ENCODE measurements at regions not wholly inside any gene's neighbourhood (a gene's known extent, or its start where the extent isn't known, plus 50 kb on each side); places are given as distances from the start of the nearest gene placed in this dataset.

GRCh38 chr2:47277987-47278386, 91.1 kb upstream of the EPCAM start:
- H3K4me2 ChIP-seq (ENCODE audit: low read length): no peak overlapping the region
- H3K9me3 Mint-ChIP-seq (ENCODE audit: unreplicated experiment): no peaks in the 10 kb centered on the region
- no peaks in the 10 kb centered on the region for H3K9me3 ChIP-seq (ENCODE audit: insufficient read depth, low read depth, low read length)
- no peak overlapping the region for H3K4me3 Mint-ChIP-seq (ENCODE audit: unreplicated experiment)
- peaks cover 13% of the 10 kb centered on the region for H3K4me1 ChIP-seq (ENCODE audit: insufficient read depth, low read length)
- H3K9ac ChIP-seq (ENCODE audit: low read length): no peak overlapping the region
- H3K27me3 ChIP-seq (ENCODE audit: insufficient read depth, low read length): no peaks in the 10 kb centered on the region
- no peak for DNase-seq (ENCODE audit: low read depth)
- no peaks in the 10 kb centered on the region for H3K36me3 ChIP-seq (ENCODE audit: insufficient read depth, low read length)
- H3K36me3 Mint-ChIP-seq (ENCODE audit: low read depth, unreplicated experiment): no peaks in the 10 kb centered on the region
- H3K27ac ChIP-seq (ENCODE audit: low read depth, low read length): no peak overlapping the region
- FAIRE-seq: no peak
- H3K79me2 ChIP-seq (ENCODE audit: insufficient read depth, low read length): no peaks in the 10 kb centered on the region
- H3K27me3 Mint-ChIP-seq (ENCODE audit: low read depth, unreplicated experiment): no peaks in the 10 kb centered on the region
- no peaks in the 10 kb centered on the region for H4K20me1 ChIP-seq (ENCODE audit: insufficient read depth, low read length)
- H3K27ac Mint-ChIP-seq (ENCODE audit: unreplicated experiment): no peak overlapping the region
- H3K4me1 Mint-ChIP-seq (ENCODE audit: low read depth, unreplicated experiment): peaks cover 15% of the 10 kb centered on the region
- H3K4me3 ChIP-seq (ENCODE audit: insufficient read depth, low read depth, low read length): no peak overlapping the region
- H2AFZ ChIP-seq (ENCODE audit: low read depth, low read length): no peak overlapping the region
- TF ChIP-seq EZH2 (IDR thresholded peaks at IDR 0.05; ENCODE audit: insufficient read depth, low read length): no peak
- no peak for TF ChIP-seq CTCF (IDR thresholded peaks at IDR 0.05; ENCODE audit: insufficient read depth, low read depth, low read length)

GRCh38 chr2:47277187-47277586, 91.9 kb upstream of the EPCAM start:
- no peaks in the 10 kb centered on the region for H3K36me3 ChIP-seq (ENCODE audit: insufficient read depth, low read length)
- Mint-ChIP-seq H3K36me3 (ENCODE audit: low read depth, unreplicated experiment) (no peaks in the 10 kb centered on the region), H3K9me3 (ENCODE audit: unreplicated experiment) (no peaks in the 10 kb centered on the region), H3K27me3 (ENCODE audit: low read depth, unreplicated experiment) (no peaks in the 10 kb centered on the region), H3K4me3 (ENCODE audit: unreplicated experiment) (no peak overlapping the region), H3K27ac (ENCODE audit: unreplicated experiment) (no peak overlapping the region), H3K4me1 (ENCODE audit: low read depth, unreplicated experiment) (peaks cover 13% of the 10 kb centered on the region)
- no peak overlapping the region for H2AFZ ChIP-seq (ENCODE audit: low read depth, low read length)
- peaks cover 18% of the 10 kb centered on the region for H3K4me1 ChIP-seq (ENCODE audit: insufficient read depth, low read length)
- TF ChIP-seq CTCF (IDR thresholded peaks at IDR 0.05; ENCODE audit: insufficient read depth, low read depth, low read length) (no peak), EZH2 (IDR thresholded peaks at IDR 0.05; ENCODE audit: insufficient read depth, low read length) (no peak)
- H3K9me3 ChIP-seq (ENCODE audit: insufficient read depth, low read depth, low read length): no peaks in the 10 kb centered on the region
- no peak overlapping the region for H3K27ac ChIP-seq (ENCODE audit: low read depth, low read length)
- H4K20me1 ChIP-seq (ENCODE audit: insufficient read depth, low read length): no peaks in the 10 kb centered on the region
- FAIRE-seq (no peak), DNase-seq (ENCODE audit: low read depth) (no peak)
- no peaks in the 10 kb centered on the region for H3K79me2 ChIP-seq (ENCODE audit: insufficient read depth, low read length)
- no peak overlapping the region for H3K4me3 ChIP-seq (ENCODE audit: insufficient read depth, low read depth, low read length)
- H3K9ac ChIP-seq (ENCODE audit: low read length): no peak overlapping the region
- H3K4me2 ChIP-seq (ENCODE audit: low read length): no peak overlapping the region
- no peaks in the 10 kb centered on the region for H3K27me3 ChIP-seq (ENCODE audit: insufficient read depth, low read length)

DNA sequence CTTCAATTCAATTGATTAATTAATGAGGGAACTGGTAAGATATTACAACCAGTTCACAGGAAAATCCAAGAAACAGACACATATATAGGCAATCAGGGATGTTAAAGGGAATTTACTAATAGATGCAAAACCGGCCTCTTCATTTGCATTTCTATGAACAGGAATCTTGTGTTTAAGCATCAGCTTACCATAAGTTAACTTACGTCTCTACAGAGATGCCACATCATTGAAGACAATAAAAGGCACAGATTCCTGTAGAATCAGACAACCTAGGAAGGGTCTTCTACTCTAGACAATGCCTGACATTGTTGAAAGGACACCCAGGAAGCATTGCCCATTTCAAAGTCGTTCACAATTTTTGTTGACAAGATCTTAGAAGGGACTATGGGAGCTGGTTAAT, 93.0 kb upstream of the EPCAM start:
- Histone ChIP-seq H3K36me3 (ENCODE audit: insufficient read depth, low read length) (no peaks in the 10 kb centered on the region), H3K27me3 (ENCODE audit: insufficient read depth, low read length) (no peaks in the 10 kb centered on the region), H3K9ac (ENCODE audit: low read length) (no peak overlapping the region), H3K4me3 (ENCODE audit: insufficient read depth, low read depth, low read length) (no peak overlapping the region), H4K20me1 (ENCODE audit: insufficient read depth, low read length) (no peaks in the 10 kb centered on the region), H2AFZ (ENCODE audit: low read depth, low read length) (no peak overlapping the region), H3K79me2 (ENCODE audit: insufficient read depth, low read length) (no peaks in the 10 kb centered on the region), H3K4me2 (ENCODE audit: low read length) (no peak overlapping the region), H3K9me3 (ENCODE audit: insufficient read depth, low read depth, low read length) (no peaks in the 10 kb centered on the region), H3K4me1 (ENCODE audit: insufficient read depth, low read length) (peaks cover 21% of the 10 kb centered on the region), H3K27ac (ENCODE audit: low read depth, low read length) (no peak overlapping the region)
- no peaks in the 10 kb centered on the region for H3K36me3 Mint-ChIP-seq (ENCODE audit: low read depth, unreplicated experiment)
- H3K27me3 Mint-ChIP-seq (ENCODE audit: low read depth, unreplicated experiment): no peaks in the 10 kb centered on the region
- FAIRE-seq (no peak), DNase-seq (ENCODE audit: low read depth) (no peak)
- no peak overlapping the region for H3K27ac Mint-ChIP-seq (ENCODE audit: unreplicated experiment)
- peaks cover 13% of the 10 kb centered on the region for H3K4me1 Mint-ChIP-seq (ENCODE audit: low read depth, unreplicated experiment)
- TF ChIP-seq CTCF (IDR thresholded peaks at IDR 0.05; ENCODE audit: insufficient read depth, low read depth, low read length): no peak
- no peak for TF ChIP-seq EZH2 (IDR thresholded peaks at IDR 0.05; ENCODE audit: insufficient read depth, low read length)
- H3K4me3 Mint-ChIP-seq (ENCODE audit: unreplicated experiment): no peak overlapping the region
- no peaks in the 10 kb centered on the region for H3K9me3 Mint-ChIP-seq (ENCODE audit: unreplicated experiment)
